Neural progenitor cell (in vitro differentiated cells): ENCODE measurements at regions not wholly inside any gene's neighbourhood (a gene's known extent, or its start where the extent isn't known, plus 50 kb on each side); places are given as distances from the start of the nearest gene placed in this dataset.

ENCODE experiments used
- DNase-seq: peaks from one replicate; pipeline ENCODE4 v3.0.0-alpha.2; 2016; ENCODE audit warnings: low spot score
- H2AFZ ChIP-seq: fragments of 200-600 bp; sonication (generic); replicated peaks from 2 replicates; pipeline ENCODE4 v1.6.1; 2016; ENCODE audit warnings: antibody characterized with exemption
- H3F3A ChIP-seq: fragments of 200-600 bp; sonication (generic); 2 replicates; pipeline ENCODE4 v1.6.1; 2016; ENCODE audit warnings: antibody characterized with exemption, low read depth
- H3K27ac ChIP-seq: fragments of 200-600 bp; sonication (generic); 2 replicates; pipeline ENCODE4 v1.5.1; 2016; ENCODE audit warnings: mild to moderate bottlenecking
- H3K27me3 ChIP-seq: fragments of 200-600 bp; sonication (generic); 2 replicates; pipeline ENCODE4 v1.6.1; 2016; ENCODE audit warnings: mild to moderate bottlenecking, moderate library complexity
- H3K36me3 ChIP-seq: fragments of 200-600 bp; sonication (generic); 2 replicates; pipeline ENCODE4 v1.5.1; 2016
- H3K4me1 ChIP-seq: fragments of 200-600 bp; sonication (generic); 2 replicates; pipeline ENCODE4 v1.6.1; 2016; ENCODE audit warnings: mixed run types
- H3K4me2 ChIP-seq: fragments of 200-600 bp; sonication (generic); 2 replicates; pipeline ENCODE4 v1.6.1; 2016
- H3K4me3 ChIP-seq: fragments of 200-600 bp; sonication (generic); 2 replicates; pipeline ENCODE4 v1.5.1; 2016
- H3K79me2 ChIP-seq: fragments of 200-600 bp; sonication (generic); 2 replicates; pipeline ENCODE4 v1.6.1; 2016; ENCODE audit warnings: low read depth
- H3K9ac ChIP-seq: fragments of 200-600 bp; sonication (generic); 2 replicates; pipeline ENCODE4 v1.6.1; 2016
- H3K9me3 ChIP-seq: fragments of 200-600 bp; sonication (generic); 2 replicates; pipeline ENCODE4 v1.5.1; 2016; ENCODE audit warnings: low read depth
- H4K20me1 ChIP-seq: fragments of 200-600 bp; sonication (generic); 2 replicates; pipeline ENCODE4 v1.6.1; 2016; ENCODE audit warnings: low read depth
- H3K27ac Mint-ChIP-seq: 3 replicates; pipeline ENCODE4 v1.8.0; 2021; ENCODE audit warnings: mixed read lengths
- H3K27me3 Mint-ChIP-seq: 2 replicates; pipeline ENCODE4 v1.8.0; 2022; ENCODE audit warnings: low read depth, mild to moderate bottlenecking, inconsistent platforms, moderate library complexity, mixed read lengths; ENCODE audit not compliant: insufficient read depth
- H3K36me3 Mint-ChIP-seq: 3 replicates; pipeline ENCODE4 v1.8.0; 2021; ENCODE audit warnings: mixed read lengths
- H3K4me1 Mint-ChIP-seq: 3 replicates; pipeline ENCODE4 v1.8.0; 2021; ENCODE audit warnings: mixed read lengths
- H3K4me3 Mint-ChIP-seq: 3 replicates; pipeline ENCODE4 v1.8.0; 2021; ENCODE audit warnings: mild to moderate bottlenecking, moderate library complexity, mixed read lengths
- H3K9me3 Mint-ChIP-seq: 3 replicates; pipeline ENCODE4 v1.8.0; 2020; ENCODE audit warnings: mixed read lengths
- EZH2 ChIP-seq: fragments of 200-600 bp; sonication (generic); IDR thresholded peaks from 2 replicates; pipeline ENCODE4 v1.6.1; 2017; ENCODE audit warnings: antibody characterized with exemption, mild to moderate bottlenecking, moderate library complexity
- EZH2phosphoT487 ChIP-seq: fragments of 200-600 bp; sonication (generic); IDR thresholded peaks from 2 replicates; pipeline ENCODE4 v1.6.1; 2017; ENCODE audit warnings: antibody characterized with exemption
- TF ChIP-seq, protein P1 (sequence below): fragments of 200-600 bp; sonication (generic); IDR thresholded peaks from 2 replicates; pipeline ENCODE4 v1.5.1; 2017; ENCODE audit warnings: antibody characterized with exemption, mild to moderate bottlenecking

- Histone ChIP-seq H3K79me2 (no peaks in the 10 kb centered on the region), H3K36me3 (no peaks in the 10 kb centered on the region), H4K20me1 (no peaks in the 10 kb centered on the region), H3K4me3 (no peak overlapping the region), H3F3A (no peaks in the 10 kb centered on the region), H3K27ac (no peak overlapping the region), H3K9ac (no peak overlapping the region), H3K9me3 (no peaks in the 10 kb centered on the region), H3K27me3 (no peaks in the 10 kb centered on the region), H3K4me1 (no peaks in the 10 kb centered on the region), H2AFZ (no peak overlapping the region), H3K4me2 (no peak overlapping the region)
- TF ChIP-seq EZH2: no peak
- TF ChIP-seq EZH2phosphoT487: no peak
- TF ChIP-seq, protein P1, sequence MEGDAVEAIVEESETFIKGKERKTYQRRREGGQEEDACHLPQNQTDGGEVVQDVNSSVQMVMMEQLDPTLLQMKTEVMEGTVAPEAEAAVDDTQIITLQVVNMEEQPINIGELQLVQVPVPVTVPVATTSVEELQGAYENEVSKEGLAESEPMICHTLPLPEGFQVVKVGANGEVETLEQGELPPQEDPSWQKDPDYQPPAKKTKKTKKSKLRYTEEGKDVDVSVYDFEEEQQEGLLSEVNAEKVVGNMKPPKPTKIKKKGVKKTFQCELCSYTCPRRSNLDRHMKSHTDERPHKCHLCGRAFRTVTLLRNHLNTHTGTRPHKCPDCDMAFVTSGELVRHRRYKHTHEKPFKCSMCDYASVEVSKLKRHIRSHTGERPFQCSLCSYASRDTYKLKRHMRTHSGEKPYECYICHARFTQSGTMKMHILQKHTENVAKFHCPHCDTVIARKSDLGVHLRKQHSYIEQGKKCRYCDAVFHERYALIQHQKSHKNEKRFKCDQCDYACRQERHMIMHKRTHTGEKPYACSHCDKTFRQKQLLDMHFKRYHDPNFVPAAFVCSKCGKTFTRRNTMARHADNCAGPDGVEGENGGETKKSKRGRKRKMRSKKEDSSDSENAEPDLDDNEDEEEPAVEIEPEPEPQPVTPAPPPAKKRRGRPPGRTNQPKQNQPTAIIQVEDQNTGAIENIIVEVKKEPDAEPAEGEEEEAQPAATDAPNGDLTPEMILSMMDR: no peak
- H3K27ac Mint-ChIP-seq: no peak overlapping the region
- peaks cover 10% of the 10 kb centered on the region for H3K9me3 Mint-ChIP-seq
- no peak overlapping the region for H3K4me3 Mint-ChIP-seq
- no peaks in the 10 kb centered on the region for H3K27me3 Mint-ChIP-seq
- H3K36me3 Mint-ChIP-seq: no peaks in the 10 kb centered on the region
- no peak for DNase-seq
- no peaks in the 10 kb centered on the region for H3K4me1 Mint-ChIP-seq
Observed at GRCh38 chr16:55988013-55988412, 112.8 kb upstream of the CES5A start.

- no peak for DNase-seq
- Histone ChIP-seq H3K4me2 (no peak overlapping the region), H3K79me2 (no peaks in the 10 kb centered on the region), H3K9ac (no peak overlapping the region), H3F3A (no peaks in the 10 kb centered on the region), H4K20me1 (no peaks in the 10 kb centered on the region), H3K4me1 (no peaks in the 10 kb centered on the region), H3K9me3 (no peaks in the 10 kb centered on the region), H2AFZ (no peak overlapping the region), H3K27me3 (no peaks in the 10 kb centered on the region), H3K36me3 (no peaks in the 10 kb centered on the region), H3K4me3 (no peak overlapping the region), H3K27ac (no peak overlapping the region)
- no peak overlapping the region for H3K27ac Mint-ChIP-seq
- no peak overlapping the region for H3K4me3 Mint-ChIP-seq
- H3K27me3 Mint-ChIP-seq: no peaks in the 10 kb centered on the region
- TF ChIP-seq EZH2phosphoT487 (no peak), EZH2 (no peak)
- TF ChIP-seq, protein P1: no peak
- H3K4me1 Mint-ChIP-seq: no peaks in the 10 kb centered on the region
- no peaks in the 10 kb centered on the region for H3K36me3 Mint-ChIP-seq
- no peaks in the 10 kb centered on the region for H3K9me3 Mint-ChIP-seq
Observed at GRCh38 chr16:55982597-55982996, 107.4 kb upstream of the CES5A start.

DNA sequence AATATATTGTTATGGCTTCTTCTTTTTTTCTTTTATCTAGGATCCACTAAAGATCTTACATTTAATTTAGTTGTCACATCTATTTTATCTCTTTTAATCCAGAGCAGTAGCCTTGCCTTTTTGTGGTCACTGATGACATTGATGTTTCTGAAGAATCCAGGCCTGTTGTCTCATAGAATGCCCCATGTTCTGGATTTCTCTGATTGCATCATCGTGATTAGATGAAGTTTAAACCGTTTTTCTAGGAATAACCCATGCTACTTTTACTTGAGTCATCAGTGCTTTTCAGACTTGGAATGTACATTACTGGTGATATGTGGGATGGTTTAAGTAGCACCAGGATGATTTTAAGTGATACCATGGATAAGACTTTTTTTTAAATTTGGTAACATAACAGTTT is 106.4 kb upstream of the CES5A start:
- DNase-seq: no peak
- Mint-ChIP-seq H3K4me1 (no peaks in the 10 kb centered on the region), H3K27ac (no peak overlapping the region), H3K36me3 (no peaks in the 10 kb centered on the region), H3K4me3 (no peak overlapping the region), H3K9me3 (no peaks in the 10 kb centered on the region), H3K27me3 (no peaks in the 10 kb centered on the region)
- no peak overlapping the region for H3K27ac ChIP-seq
- no peaks in the 10 kb centered on the region for H3K27me3 ChIP-seq
- no peak overlapping the region for H3K4me2 ChIP-seq
- H3K4me1 ChIP-seq: no peaks in the 10 kb centered on the region
- no peak overlapping the region for H3K9ac ChIP-seq
- no peak overlapping the region for H3K4me3 ChIP-seq
- H3K36me3 ChIP-seq: no peaks in the 10 kb centered on the region
- no peaks in the 10 kb centered on the region for H3K9me3 ChIP-seq
- H4K20me1 ChIP-seq: no peaks in the 10 kb centered on the region
- TF ChIP-seq EZH2 (no peak), EZH2phosphoT487 (no peak)
- TF ChIP-seq, protein P1: no peak
- no peaks in the 10 kb centered on the region for H3F3A ChIP-seq
- H2AFZ ChIP-seq: no peak overlapping the region
- H3K79me2 ChIP-seq: no peaks in the 10 kb centered on the region

- H3K4me3 ChIP-seq: no peak overlapping the region
- no peaks in the 10 kb centered on the region for H3K9me3 ChIP-seq
- no peak overlapping the region for H3K4me3 Mint-ChIP-seq
- no peak overlapping the region for H3K27ac Mint-ChIP-seq
- H2AFZ ChIP-seq: no peak overlapping the region
- H3K4me2 ChIP-seq: no peak overlapping the region
- no peak for DNase-seq
- no peaks in the 10 kb centered on the region for H4K20me1 ChIP-seq
- H3K9me3 Mint-ChIP-seq: no peaks in the 10 kb centered on the region
- no peaks in the 10 kb centered on the region for H3K36me3 Mint-ChIP-seq
- H3K27me3 Mint-ChIP-seq: no peaks in the 10 kb centered on the region
- TF ChIP-seq, protein P1: no peak
- no peak for TF ChIP-seq EZH2phosphoT487
- H3K36me3 ChIP-seq: no peaks in the 10 kb centered on the region
- H3K9ac ChIP-seq: no peak overlapping the region
- H3K4me1 Mint-ChIP-seq: no peaks in the 10 kb centered on the region
- no peaks in the 10 kb centered on the region for H3K79me2 ChIP-seq
- no peak overlapping the region for H3K27ac ChIP-seq
- no peaks in the 10 kb centered on the region for H3K4me1 ChIP-seq
- H3K27me3 ChIP-seq: no peaks in the 10 kb centered on the region
- H3F3A ChIP-seq: no peaks in the 10 kb centered on the region
Observed at GRCh38 chr16:55976815-55977214, 101.6 kb upstream of the CES5A start.
